IMR-90 (cell line): ENCODE measurements at regions not wholly inside any gene's neighbourhood (a gene's known extent, or its start where the extent isn't known, plus 50 kb on each side); places are given as distances from the start of the nearest gene placed in this dataset.

Experiments
- CEBPB ChIP-seq: IDR thresholded peaks from 2 replicates; pipeline ENCODE4 v1.6.1; 2012; ENCODE audit warnings: low read depth, low read length, improper control_type of control experiment
- CTCF ChIP-seq: conservative IDR thresholded peaks from 2 replicates; pipeline ENCODE4 v1.5.1; 2012; ENCODE audit warnings: mild to moderate bottlenecking, low read depth, low read length, improper control_type of control experiment
- POLR2A ChIP-seq: IDR thresholded peaks from 2 replicates; pipeline ENCODE4 v1.6.1; 2012; ENCODE audit warnings: mild to moderate bottlenecking, low read depth, low read length
- RFX5 ChIP-seq: IDR thresholded peaks from 2 replicates; pipeline ENCODE4 v1.8.0; 2012; ENCODE audit warnings: low read depth, mild to moderate bottlenecking, low read length, moderate library complexity

- no peak for TF ChIP-seq CTCF
- TF ChIP-seq CEBPB = no peak
- no peak for TF ChIP-seq RFX5
- TF ChIP-seq POLR2A = no peak
These were observed 177.5 kb upstream of the NUDT10 start for GRCh38 chrX:51155157-51155556.
